ENCODE measurements at regions not wholly inside any gene's neighbourhood (a gene's known extent, or its start where the extent isn't known, plus 50 kb on each side); places are given as distances from the start of the nearest gene placed in this dataset.

- WGBS, 2 donors: 93 to 95% methylated on average over 3 of the region's 3 CpGs
- H3K27ac ChIP-seq (ENCODE audit: low read depth in 1 of 2, low read length in 1 of 2): no peak overlapping the region
- no peak overlapping the region for H3K4me3 ChIP-seq
- ATAC-seq (ENCODE audit: insufficient read depth, low FRiP score) (no peak), DNase-seq (no peak)
- no peaks in the 10 kb centered on the region for H3K36me3 ChIP-seq (ENCODE audit: control insufficient read depth in 4 of 4, insufficient read depth in 4 of 4, low read length in 4 of 4)
- no peak overlapping the region for H3K9ac ChIP-seq (ENCODE audit: insufficient read depth in 1 of 2, low read length in 2 of 2)
- H3K9me3 ChIP-seq (ENCODE audit: control insufficient read depth in 4 of 4, insufficient read depth in 3 of 4, low read length in 3 of 4): peaks cover 0 to 3% (median under 1%) of the 10 kb centered on the region in 4 donors
- H3K4me1 ChIP-seq (ENCODE audit: control insufficient read depth in 5 of 5, insufficient read depth in 5 of 5, low read length in 5 of 5): no peaks in the 10 kb centered on the region
- TF ChIP-seq CTCF (IDR thresholded peaks at IDR 0.05; ENCODE audit: control extremely low read depth, extremely low read depth): no peak
- H3K27me3 ChIP-seq (ENCODE audit: control insufficient read depth in 3 of 3, insufficient read depth in 3 of 3, low read length in 2 of 3): no peaks in the 10 kb centered on the region
These were observed 142.1 kb downstream of the BMP2 start for GRCh38 chr20:6909608-6910007.

- no peaks in the 10 kb centered on the region for H3K36me3 ChIP-seq (ENCODE audit: control insufficient read depth in 4 of 4, insufficient read depth in 4 of 4, low read length in 4 of 4)
- no peak overlapping the region for H3K4me3 ChIP-seq
- H3K9ac ChIP-seq (ENCODE audit: insufficient read depth in 1 of 2, low read length in 2 of 2): no peak overlapping the region
- WGBS, 2 donors: 81 to 88% methylated on average over 4 of the region's 4 CpGs
- no peaks in the 10 kb centered on the region for H3K27me3 ChIP-seq (ENCODE audit: control insufficient read depth in 3 of 3, insufficient read depth in 3 of 3, low read length in 2 of 3)
- H3K4me1 ChIP-seq (ENCODE audit: control insufficient read depth in 5 of 5, insufficient read depth in 5 of 5, low read length in 5 of 5): peaks cover 0 to 3% (median under 1%) of the 10 kb centered on the region in 5 donors
- peaks cover 0 to 1% (median 0%) of the 10 kb centered on the region in 4 donors for H3K9me3 ChIP-seq (ENCODE audit: control insufficient read depth in 4 of 4, insufficient read depth in 3 of 4, low read length in 3 of 4)
- no peak overlapping the region for H3K27ac ChIP-seq (ENCODE audit: low read depth in 1 of 2, low read length in 1 of 2)
- ATAC-seq (ENCODE audit: insufficient read depth, low FRiP score) (no peak), DNase-seq (no peak)
- no peak for TF ChIP-seq CTCF (IDR thresholded peaks at IDR 0.05; ENCODE audit: control extremely low read depth, extremely low read depth)
These were observed 147.5 kb downstream of the BMP2 start for GRCh38 chr20:6914986-6915385.

- TF ChIP-seq CTCF (IDR thresholded peaks at IDR 0.05; ENCODE audit: control extremely low read depth, extremely low read depth): no peak
- ATAC-seq (ENCODE audit: insufficient read depth, low FRiP score): no peak
- no peak for DNase-seq
- H3K4me1 ChIP-seq (ENCODE audit: control insufficient read depth in 5 of 5, insufficient read depth in 5 of 5, low read length in 5 of 5): peaks cover 0 to 12% (median 1%) of the 10 kb centered on the region in 5 donors
- no peak overlapping the region for H3K9ac ChIP-seq (ENCODE audit: insufficient read depth in 1 of 2, low read length in 2 of 2)
- no peak overlapping the region for H3K4me3 ChIP-seq
- no peaks in the 10 kb centered on the region for H3K36me3 ChIP-seq (ENCODE audit: control insufficient read depth in 4 of 4, insufficient read depth in 4 of 4, low read length in 4 of 4)
- 85 to 98% methylated on average over 1 of the region's 1 CpG for WGBS, 2 donors
- no peak overlapping the region for H3K27ac ChIP-seq (ENCODE audit: low read depth in 1 of 2, low read length in 1 of 2)
- H3K27me3 ChIP-seq (ENCODE audit: control insufficient read depth in 3 of 3, insufficient read depth in 3 of 3, low read length in 2 of 3): no peaks in the 10 kb centered on the region
- H3K9me3 ChIP-seq (ENCODE audit: control insufficient read depth in 4 of 4, insufficient read depth in 3 of 4, low read length in 3 of 4): no peaks in the 10 kb centered on the region
These were observed 149.5 kb downstream of the BMP2 start for GRCh38 chr20:6916938-6917337.

- WGBS, 2 donors: 67 to 84% methylated on average over 6 of the region's 6 CpGs
- no peak for TF ChIP-seq CTCF (IDR thresholded peaks at IDR 0.05; ENCODE audit: control extremely low read depth, extremely low read depth)
- Histone ChIP-seq H3K27me3 (ENCODE audit: control insufficient read depth in 3 of 3, insufficient read depth in 3 of 3, low read length in 2 of 3) (no peaks in the 10 kb centered on the region), H3K27ac (ENCODE audit: low read depth in 1 of 2, low read length in 1 of 2) (no peak overlapping the region), H3K9me3 (ENCODE audit: control insufficient read depth in 4 of 4, insufficient read depth in 3 of 4, low read length in 3 of 4) (no peaks in the 10 kb centered on the region), H3K4me3 (no peak overlapping the region), H3K4me1 (ENCODE audit: control insufficient read depth in 5 of 5, insufficient read depth in 5 of 5, low read length in 5 of 5) (peaks cover 0 to 13% (median 1%) of the 10 kb centered on the region in 5 donors), H3K36me3 (ENCODE audit: control insufficient read depth in 4 of 4, insufficient read depth in 4 of 4, low read length in 4 of 4) (no peaks in the 10 kb centered on the region), H3K9ac (ENCODE audit: insufficient read depth in 1 of 2, low read length in 2 of 2) (no peak overlapping the region)
- DNase-seq: peak; percentile 81 to 89 (median 88)
- no peak for ATAC-seq (ENCODE audit: insufficient read depth, low FRiP score)
These were observed 152.4 kb downstream of the BMP2 start for GRCh38 chr20:6919792-6920468.

Measured in lung (tissue), 11 donors.